RWPE2 (cell line): ENCODE measurements at regions not wholly inside any gene's neighbourhood (a gene's known extent, or its start where the extent isn't known, plus 50 kb on each side); places are given as distances from the start of the nearest gene placed in this dataset.

ENCODE experiments used
- ATAC-seq: fragments of 200-7000 bp; cut with Tn5 transposase; 3 replicates; pipeline ENCODE4 v1.9.1; 2021; ENCODE audit warnings: low read depth
- DNase-seq: peaks from one replicate; pipeline ENCODE4 v3.0.0-alpha.2; 2020; ENCODE audit warnings: low spot score
- H3K27ac ChIP-seq: fragments of 450-650 bp; 2 replicates; pipeline ENCODE4 v1.5.1; 2017; ENCODE audit warnings: mild to moderate bottlenecking; ENCODE audit not compliant: poor library complexity, severe bottlenecking
- H3K27me3 ChIP-seq: fragments of 250-450 bp; sonication (Bioruptor Pico); 2 replicates; pipeline ENCODE4 v1.5.1; 2021; ENCODE audit warnings: mild to moderate bottlenecking, moderate library complexity; ENCODE audit not compliant: insufficient read depth, poor library complexity, severe bottlenecking
- H3K36me3 ChIP-seq: fragments of 250-450 bp; sonication (Bioruptor Pico); 2 replicates; pipeline ENCODE4 v1.5.1; 2020; ENCODE audit warnings: low read depth, mild to moderate bottlenecking, moderate library complexity
- H3K4me1 ChIP-seq: fragments of 250-450 bp; sonication (Bioruptor Pico); 2 replicates; pipeline ENCODE4 v1.5.1; 2021; ENCODE audit warnings: mild to moderate bottlenecking, moderate library complexity; ENCODE audit not compliant: insufficient read depth, poor library complexity, severe bottlenecking
- H3K4me3 ChIP-seq: fragments of 250-450 bp; sonication (Bioruptor Pico); 2 replicates; pipeline ENCODE4 v1.5.1; 2021; ENCODE audit warnings: mild to moderate bottlenecking, moderate library complexity; ENCODE audit not compliant: severe bottlenecking
- H3K9me3 ChIP-seq: fragments of 250-450 bp; sonication (Bioruptor Pico); 2 replicates; pipeline ENCODE4 v1.5.1; 2021; ENCODE audit warnings: mild to moderate bottlenecking, moderate library complexity; ENCODE audit not compliant: severe bottlenecking
- CTCF ChIP-seq: fragments of 450-650 bp; IDR thresholded peaks from one replicate; pipeline ENCODE4 v1.5.1; 2017; ENCODE audit warnings: mild to moderate bottlenecking, moderate library complexity; ENCODE audit not compliant: poor library complexity, severe bottlenecking

- no peak for TF ChIP-seq CTCF
- Histone ChIP-seq H3K9me3 (no peaks in the 10 kb centered on the region), H3K27me3 (no peaks in the 10 kb centered on the region), H3K4me1 (no peaks in the 10 kb centered on the region), H3K4me3 (no peak overlapping the region), H3K27ac (no peak overlapping the region), H3K36me3 (no peaks in the 10 kb centered on the region)
- ATAC-seq (no peak), DNase-seq (no peak)
Observed at GRCh38 chr1:60913039-60913438, 169.3 kb upstream of the NFIA start.

- Histone ChIP-seq H3K4me1 (no peaks in the 10 kb centered on the region), H3K27me3 (no peaks in the 10 kb centered on the region), H3K9me3 (no peaks in the 10 kb centered on the region), H3K4me3 (no peak overlapping the region), H3K36me3 (no peaks in the 10 kb centered on the region), H3K27ac (no peak overlapping the region)
- no peak for ATAC-seq
- TF ChIP-seq CTCF, result no peak
- DNase-seq, result no peak
Observed at GRCh38 chr1:60911966-60912697, 170.2 kb upstream of the NFIA start.

GRCh38 chr1:60908159-60908558 lies 174.2 kb upstream of the NFIA start:
- H3K36me3 ChIP-seq, result no peaks in the 10 kb centered on the region
- no peaks in the 10 kb centered on the region for H3K9me3 ChIP-seq
- DNase-seq (no peak), ATAC-seq (no peak)
- H3K4me3 ChIP-seq, result no peak overlapping the region
- H3K4me1 ChIP-seq, result no peaks in the 10 kb centered on the region
- no peak overlapping the region for H3K27ac ChIP-seq
- no peaks in the 10 kb centered on the region for H3K27me3 ChIP-seq
- TF ChIP-seq CTCF, result no peak

- TF ChIP-seq CTCF, result no peak
- H3K4me1 ChIP-seq, result no peaks in the 10 kb centered on the region
- no peaks in the 10 kb centered on the region for H3K9me3 ChIP-seq
- DNase-seq, result no peak
- H3K4me3 ChIP-seq, result no peak overlapping the region
- H3K36me3 ChIP-seq, result no peaks in the 10 kb centered on the region
- no peaks in the 10 kb centered on the region for H3K27me3 ChIP-seq
- ATAC-seq, result no peak
- no peak overlapping the region for H3K27ac ChIP-seq
Observed at GRCh38 chr1:60906526-60906925, 175.8 kb upstream of the NFIA start.

GRCh38 chr1:60906039-60906438 lies 176.3 kb upstream of the NFIA start:
- no peaks in the 10 kb centered on the region for H3K36me3 ChIP-seq
- no peaks in the 10 kb centered on the region for H3K27me3 ChIP-seq
- no peaks in the 10 kb centered on the region for H3K9me3 ChIP-seq
- DNase-seq (no peak), ATAC-seq (no peak)
- H3K27ac ChIP-seq, result no peak overlapping the region
- H3K4me3 ChIP-seq, result no peak overlapping the region
- no peak for TF ChIP-seq CTCF
- no peaks in the 10 kb centered on the region for H3K4me1 ChIP-seq
